SU-DHL-6 (cell line): ENCODE measurements at regions not wholly inside any gene's neighbourhood (a gene's known extent, or its start where the extent isn't known, plus 50 kb on each side); places are given as distances from the start of the nearest gene placed in this dataset.

Source experiments
- CTCF ChIP-seq: fragments of 200-600 bp; sonication (generic); IDR thresholded peaks from one replicate; pipeline ENCODE4 v1.5.1; 2017; ENCODE audit warnings: antibody characterized with exemption, mild to moderate bottlenecking, low read length, moderate library complexity; ENCODE audit not compliant: insufficient read depth, poor library complexity, severe bottlenecking
- EZH2phosphoT487 ChIP-seq: fragments of 200-600 bp; sonication (generic), shearing (Covaris generic); conservative IDR thresholded peaks from 2 replicates; pipeline ENCODE4 v1.6.1; 2018; ENCODE audit warnings: mild to moderate bottlenecking, antibody characterized with exemption, low read length, moderate library complexity, mixed read lengths

GRCh38 chr21:15441992-15442391 lies 287.8 kb upstream of the USP25 start:
- TF ChIP-seq CTCF (no peak), EZH2phosphoT487 (no peak)
